Activated naive CD4-positive, alpha-beta T cell treated with Interleukin-2 at 50 U/mL for 16 hours (primary cell): ENCODE measurements at regions not wholly inside any gene's neighbourhood (a gene's known extent, or its start where the extent isn't known, plus 50 kb on each side); places are given as distances from the start of the nearest gene placed in this dataset.

Experiments
- DNase-seq: peaks from one replicate; pipeline ENCODE4 v3.0.0-alpha.2; 2020

DNA sequence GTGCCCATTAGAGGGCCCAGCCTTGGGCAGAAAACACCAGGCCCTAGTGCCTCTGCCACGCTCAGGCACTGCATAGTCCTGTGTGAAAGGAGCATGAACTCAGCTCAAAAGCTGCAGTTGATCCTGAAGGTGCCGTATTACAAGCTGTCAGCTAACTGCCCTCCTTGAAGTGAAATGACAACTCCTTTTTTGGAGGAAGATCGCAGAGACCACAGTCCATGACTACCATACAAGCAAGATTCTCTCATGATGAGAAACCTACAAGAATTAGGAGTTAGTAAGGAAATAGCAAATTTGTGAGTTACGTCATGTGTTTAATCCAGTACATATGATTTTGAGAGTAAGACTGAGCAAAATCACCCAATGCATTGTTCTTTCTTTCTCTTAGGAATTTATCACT, 513.9 kb upstream of the NR2F2 start:
- DNase-seq = no peak

DNA sequence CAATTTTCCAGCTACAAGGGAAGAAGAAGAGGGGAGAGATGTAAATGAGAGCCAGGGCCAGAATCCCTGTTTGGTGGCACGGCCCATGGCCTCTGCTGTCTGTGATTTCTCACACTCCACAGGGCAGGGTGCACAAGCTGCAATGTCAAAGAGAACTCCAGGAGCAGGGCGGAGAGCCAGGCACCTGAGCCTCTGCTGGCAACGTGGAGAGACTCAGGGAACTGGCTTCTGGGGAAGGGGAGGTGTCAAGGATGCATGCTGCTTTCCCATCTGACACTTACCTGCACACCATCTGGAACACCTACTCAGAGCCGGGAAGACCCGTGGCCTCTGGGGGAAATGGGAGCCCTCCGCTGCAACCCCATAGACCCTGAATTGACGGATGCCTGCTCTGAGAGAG, 507.5 kb upstream of the NR2F2 start:
- DNase-seq = no peak

DNA sequence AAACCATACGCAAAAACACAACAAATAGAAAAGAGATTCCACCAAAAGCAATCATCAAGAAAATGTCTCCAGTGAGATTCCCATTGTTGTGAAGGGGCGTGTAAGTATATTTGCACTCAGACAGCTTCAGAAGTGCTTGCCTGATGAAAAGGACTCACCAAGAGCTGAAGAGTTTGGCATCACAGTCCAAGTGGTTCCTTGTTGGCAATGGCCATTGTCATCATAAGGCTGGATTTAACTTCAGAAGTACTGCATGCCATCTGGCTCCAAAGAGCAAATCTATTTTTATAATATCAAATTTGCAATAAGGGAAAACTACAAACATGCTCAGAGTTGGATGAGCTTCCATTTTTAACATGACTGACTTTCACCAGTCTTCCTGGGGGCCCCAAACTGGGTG, 505.3 kb upstream of the NR2F2 start:
- no peak for DNase-seq

DNA sequence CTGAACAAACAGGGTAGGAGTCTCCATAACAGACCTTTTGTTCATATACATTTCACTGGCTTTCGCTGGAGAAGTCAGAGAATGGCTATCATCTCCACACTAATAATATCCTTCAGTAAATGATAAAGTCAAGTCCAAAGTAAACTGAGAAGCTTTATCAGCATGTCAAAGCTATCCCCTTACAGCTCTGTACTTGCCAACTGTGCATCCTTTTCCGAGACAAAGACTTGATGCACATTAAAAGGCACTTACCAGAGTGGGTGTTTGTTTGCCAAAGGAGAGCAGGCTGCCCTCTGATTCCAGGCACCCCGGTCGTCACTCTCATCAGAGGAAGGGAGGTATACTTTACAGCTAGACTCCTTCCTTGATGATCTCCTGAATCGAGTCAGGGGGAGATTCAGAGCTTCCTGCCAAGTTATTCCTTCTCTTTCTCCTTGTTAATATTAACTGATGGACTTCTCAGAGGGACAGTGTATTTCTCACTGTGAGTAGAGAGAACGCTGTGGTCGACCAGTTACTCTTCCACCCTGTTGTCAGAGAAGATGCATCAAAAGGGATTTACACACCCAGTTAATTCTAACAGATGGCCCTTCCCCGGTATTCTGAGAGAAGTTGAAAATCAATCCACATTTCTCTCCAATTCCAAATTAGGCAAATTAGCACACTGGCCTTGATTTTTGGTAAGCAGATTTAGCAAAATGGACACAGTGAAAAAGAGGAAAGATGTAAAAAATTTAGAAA, 504.7 kb upstream of the NR2F2 start:
- no peak for DNase-seq

DNA sequence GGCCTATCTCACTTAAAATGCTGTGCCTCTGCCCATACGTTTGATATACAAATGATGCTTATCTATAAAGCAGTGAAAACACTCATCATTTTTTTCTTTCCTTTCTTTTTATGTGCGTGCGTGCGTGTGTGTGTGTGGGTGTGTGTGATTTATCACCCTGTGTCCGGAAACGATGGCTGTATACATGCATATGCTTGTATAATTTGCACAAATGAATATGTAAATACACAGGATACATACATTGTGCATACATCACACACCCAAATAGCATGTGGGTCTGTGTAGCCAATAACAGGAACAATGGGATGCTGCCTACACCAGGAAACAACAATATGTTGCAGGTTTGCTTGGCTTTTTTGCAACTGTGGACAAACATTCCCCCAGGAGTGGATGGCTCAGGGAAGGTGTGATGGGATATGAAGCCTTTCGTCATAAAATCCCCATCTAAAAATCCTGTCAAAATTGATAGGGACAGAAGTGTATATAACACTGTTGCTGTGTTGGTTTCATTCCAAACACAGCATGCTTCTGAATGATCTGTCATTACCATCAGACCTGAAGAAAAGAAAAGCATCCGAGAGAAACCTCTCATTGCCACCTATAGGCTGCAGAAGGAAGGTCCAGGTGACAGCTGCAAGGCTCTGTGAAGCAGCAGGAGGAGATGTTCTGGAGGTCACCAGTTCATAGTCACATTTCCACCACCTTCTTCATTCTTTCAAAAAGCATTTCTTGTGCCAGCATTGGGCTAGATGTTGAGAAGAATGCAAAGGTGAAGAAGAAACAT, 503.9 kb upstream of the NR2F2 start:
- DNase-seq = peak; percentile 14

DNA sequence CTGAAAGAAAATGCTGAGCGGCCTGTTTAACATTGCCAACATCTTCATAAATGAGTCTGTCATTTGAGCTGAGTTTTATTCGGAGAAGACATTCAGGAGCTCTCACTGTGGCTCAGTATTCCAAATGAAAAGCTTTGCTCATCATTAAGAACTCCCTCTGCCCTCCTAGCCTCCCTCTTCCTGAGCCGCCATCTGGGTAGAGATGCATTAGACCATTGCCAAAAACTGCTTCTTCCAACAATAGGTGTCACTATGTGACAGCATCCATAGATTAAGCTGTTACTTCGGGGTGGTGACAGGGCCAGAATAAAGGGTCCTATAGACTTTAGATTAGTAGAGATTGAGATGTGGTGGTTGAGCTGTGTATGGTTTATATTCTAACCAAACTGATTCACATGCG, 501.4 kb upstream of the NR2F2 start:
- DNase-seq = no peak

DNA sequence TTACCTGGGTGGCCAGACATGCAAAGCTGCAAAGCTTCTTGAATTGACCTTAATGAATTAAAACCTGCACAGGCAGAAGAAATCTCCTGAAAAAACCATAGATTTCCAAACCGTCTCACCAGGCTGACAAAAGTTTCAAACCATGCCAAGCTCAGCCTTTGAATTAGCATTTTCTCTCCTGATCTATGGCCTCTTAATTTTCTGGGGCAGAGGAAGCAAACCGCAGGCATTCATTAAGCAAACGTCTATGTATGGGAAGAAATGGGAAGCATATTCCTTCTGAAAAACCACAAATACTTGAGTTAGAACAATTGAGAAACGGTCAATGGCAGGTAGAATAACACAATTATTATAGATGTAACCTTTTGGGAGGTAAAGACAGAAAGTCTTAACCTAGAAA, 500.2 kb upstream of the NR2F2 start:
- no peak for DNase-seq

DNA sequence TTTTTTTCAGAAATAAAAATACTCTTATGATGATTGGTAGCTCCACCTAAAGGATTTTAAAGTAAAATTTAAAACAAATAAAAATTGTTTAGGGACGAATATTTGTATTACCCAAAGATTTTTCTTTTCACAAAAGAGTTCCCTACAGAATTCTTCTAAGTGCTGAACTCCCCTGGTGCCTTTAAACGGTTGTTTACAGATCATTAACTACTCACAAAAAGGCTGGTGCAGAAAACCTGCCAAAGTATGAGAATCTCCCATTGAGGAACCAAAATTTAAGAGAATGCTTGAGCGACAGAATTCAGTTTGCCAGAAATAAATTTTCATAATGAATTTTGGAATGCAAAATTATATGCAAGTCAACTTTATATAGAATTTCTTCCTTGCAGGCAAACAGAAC, 497.8 kb upstream of the NR2F2 start:
- no peak for DNase-seq

DNA sequence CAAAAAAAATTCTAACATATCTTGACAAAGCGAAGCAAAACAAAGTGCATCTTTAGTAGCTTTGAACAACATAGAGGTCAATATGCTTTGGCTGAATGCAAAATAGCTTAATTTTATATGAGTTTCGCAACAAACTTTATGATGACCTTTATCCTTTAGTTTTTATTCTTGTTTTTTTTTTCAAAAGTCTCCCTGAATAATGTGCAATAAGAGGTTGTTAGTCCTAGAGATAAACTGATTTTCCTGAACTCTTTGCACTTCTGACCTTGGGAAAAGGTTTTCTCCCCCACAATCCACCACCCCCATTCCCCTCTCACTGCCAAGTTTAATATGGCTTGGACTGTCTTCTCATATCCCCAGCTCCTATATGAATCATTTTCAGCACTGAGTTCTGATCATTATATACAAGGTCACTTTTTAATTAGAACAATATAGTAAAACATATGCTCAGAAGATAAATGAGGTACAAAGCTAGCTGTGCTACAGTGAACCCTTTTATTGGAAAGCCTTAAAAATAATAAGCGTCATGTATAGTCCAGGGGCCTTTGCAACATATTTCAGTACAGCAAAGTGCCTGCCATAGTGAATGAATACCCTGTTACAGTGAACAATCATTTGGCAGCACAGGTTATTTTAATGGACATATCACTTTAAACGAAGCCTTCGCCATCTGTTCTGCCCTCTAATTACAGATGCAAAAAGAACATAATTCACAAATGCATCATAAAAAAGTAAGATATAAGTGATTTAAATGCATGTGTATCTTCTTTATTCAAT, 496.3 kb upstream of the NR2F2 start:
- no peak for DNase-seq

DNA sequence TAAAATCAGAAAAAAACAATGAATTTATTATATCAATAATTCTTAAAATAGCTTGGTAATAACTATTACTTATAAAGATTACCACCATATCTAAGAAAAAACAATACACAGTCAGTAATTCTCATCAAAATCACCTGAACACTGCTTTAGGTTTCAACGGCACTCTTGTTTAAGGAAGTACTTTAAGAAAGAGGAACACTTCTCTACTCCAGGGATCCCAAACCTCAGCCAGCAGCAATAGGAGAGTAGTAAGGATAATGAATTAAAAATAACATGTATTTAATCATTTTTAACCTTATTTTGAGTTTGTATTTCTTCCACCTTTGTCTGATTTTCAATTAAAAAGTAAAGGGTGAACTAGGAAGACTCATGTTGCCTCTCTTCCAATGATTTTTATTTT, 494.0 kb upstream of the NR2F2 start:
- DNase-seq = no peak

DNA sequence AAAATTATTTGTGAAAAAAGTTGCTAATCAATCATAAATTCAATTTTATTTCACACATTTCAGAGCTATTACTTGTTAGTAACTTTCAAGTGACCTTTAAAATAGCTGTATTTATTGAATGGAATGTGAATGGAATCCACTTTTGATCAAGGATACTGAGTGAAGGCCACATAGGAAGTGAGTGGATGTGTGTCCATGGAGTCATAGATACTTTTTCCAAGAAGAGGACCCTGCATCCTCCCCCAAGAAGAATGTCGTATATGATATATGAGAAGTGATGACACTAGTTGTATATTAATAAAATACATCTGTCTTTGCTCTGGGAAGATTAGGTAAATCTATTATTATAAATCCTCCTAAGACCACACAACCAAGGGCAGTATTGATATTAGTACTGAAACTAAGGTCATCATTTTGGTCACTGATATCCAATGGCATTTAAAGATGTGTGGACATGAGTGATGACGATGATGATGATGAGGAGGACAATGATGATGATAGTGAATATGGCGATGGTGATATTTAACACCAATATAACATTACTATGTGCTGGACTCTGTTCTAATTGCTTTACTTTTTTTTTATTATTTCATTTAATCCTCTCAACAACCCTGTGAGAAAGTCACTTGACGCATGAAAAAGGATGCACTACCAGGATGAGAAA, 493.0 kb upstream of the NR2F2 start:
- no peak for DNase-seq

DNA sequence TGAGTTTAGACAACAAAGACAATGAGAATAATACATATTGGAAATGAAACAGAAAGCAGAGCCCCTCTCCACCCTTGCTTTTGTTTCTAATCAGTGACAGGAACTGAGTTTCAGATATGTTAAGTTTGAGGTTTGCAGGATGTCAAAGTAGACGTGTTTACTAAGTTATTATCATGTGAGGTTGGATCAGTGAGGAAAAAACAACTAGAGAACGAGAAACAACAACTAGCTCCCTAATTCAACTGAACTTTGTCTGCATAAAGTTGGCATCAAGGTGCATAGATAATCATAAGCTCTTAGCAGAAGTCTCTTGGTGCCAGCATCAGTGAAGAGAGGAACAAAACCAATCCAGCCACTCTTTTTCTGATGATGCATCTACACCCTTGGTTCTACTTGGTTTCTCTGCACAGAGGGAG, 491.1 kb upstream of the NR2F2 start:
- DNase-seq = no peak

DNA sequence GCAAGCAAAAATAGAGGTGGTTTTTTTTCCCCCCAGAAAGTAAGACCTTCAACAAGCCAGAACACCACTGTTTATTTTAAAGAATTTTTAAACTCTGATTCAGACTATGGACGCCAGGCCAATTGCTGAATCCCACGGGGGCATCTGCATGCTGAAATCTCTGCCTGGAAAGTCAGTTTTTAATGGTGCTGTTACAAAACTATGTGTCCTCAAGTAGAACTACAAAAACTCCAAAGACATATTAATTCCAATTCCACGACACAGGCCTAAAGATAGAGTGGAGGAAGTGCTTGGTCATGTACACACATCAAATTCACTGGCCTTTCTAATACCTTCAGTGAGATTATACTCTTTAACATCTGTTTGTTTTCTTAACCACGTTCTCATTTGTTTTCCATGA, 490.5 kb upstream of the NR2F2 start:
- no peak for DNase-seq

DNA sequence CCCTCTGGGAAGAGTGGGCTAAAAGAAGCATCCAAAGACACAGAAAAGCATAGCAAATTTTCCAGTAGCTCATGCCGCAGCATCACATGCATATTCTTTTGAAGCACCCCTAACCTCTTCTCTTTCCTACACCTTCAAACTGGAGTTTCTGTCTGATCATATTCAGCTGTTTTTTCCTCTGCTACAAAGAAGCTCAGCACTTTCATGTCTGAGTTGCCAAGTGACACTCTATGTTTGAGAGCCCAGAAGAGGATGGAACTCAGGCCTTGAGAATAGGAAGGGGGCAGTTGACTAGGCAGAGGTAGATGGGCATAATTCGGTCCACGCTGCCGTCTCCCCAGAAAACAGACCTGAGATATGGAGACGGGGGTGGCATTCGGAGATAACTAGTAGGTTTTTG, 489.6 kb upstream of the NR2F2 start:
- no peak for DNase-seq

DNA sequence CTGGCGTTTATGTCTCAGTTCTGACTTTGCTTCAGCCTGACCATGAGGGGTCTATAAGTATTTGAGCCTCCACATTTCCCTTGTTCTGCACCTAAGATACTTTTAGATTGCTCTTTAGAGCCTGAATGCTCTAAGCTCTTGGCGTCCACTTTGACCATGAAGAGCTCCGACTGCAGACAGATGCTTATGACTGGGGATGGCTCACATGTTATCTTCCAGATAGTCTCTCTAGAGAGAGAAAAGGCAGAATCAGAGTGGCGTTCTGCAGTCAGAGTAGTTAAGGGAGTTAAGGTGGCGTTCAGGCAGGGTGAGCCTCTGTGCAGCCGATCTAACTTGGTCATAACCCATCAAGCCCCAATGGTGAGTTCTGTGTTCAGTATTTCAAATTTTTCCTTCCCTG, 487.9 kb upstream of the NR2F2 start:
- DNase-seq = no peak

DNA sequence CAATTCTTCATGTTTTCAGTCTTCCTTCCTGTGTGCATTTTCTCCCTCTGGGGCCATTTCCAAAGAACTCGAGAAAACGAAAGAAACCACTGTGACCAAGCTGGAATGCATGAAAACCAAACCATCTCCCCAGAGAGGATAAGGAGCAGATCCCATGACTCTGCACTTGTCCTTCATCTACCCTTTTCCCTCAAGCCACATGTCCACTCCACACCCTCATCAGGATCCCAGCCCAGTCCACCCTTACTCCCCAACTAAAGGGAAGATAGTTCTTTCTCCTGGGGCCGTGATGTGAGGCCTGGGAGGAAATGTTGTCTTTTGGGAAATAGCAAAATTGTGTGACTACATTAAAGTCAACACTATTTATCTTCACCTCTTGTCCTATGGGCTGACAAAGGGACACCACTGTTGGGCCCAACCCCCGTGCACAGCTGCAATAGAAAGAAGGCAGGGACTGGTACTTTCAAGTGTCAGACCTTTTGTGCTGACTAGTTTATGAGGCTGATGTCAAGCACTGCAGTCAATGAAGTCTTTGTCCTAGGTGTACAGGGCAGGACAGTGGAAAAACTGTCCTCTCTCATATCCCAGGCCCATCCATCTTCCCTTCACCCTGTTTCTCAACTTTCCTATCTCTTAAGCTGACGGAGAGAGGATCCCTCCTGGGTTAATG, 487.1 kb upstream of the NR2F2 start:
- DNase-seq = no peak

DNA sequence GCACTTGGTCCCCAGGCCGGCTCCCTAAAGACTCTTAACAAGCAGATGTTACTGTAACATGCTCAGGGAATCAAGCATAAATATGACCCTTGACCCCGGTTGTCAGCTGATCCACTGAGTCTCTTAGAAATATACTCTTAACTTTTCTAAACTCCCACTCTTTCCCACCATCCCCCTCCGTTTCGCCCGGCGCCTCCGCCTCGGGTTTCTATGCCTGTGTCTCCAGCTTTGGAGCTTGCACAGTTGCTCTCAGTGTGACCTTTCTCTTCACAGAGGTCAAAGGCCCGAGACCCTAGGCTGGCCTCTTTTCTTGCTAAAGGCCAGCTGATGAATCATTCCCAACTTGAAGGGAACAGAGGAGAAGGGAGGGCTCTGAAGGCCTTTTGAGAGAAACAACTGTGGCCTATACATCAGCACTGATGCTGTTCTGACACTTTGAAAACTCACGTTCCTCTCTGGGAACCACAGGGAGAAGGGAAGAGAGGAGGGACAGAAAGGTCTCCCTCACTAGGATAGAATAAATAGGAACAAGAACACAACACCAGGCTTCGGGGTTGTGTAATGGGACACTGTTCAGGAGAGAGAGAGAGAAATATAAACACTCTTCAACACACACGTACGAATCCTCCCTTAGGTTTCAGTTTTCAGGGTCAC, 484.5 kb upstream of the NR2F2 start:
- DNase-seq = no peak

DNA sequence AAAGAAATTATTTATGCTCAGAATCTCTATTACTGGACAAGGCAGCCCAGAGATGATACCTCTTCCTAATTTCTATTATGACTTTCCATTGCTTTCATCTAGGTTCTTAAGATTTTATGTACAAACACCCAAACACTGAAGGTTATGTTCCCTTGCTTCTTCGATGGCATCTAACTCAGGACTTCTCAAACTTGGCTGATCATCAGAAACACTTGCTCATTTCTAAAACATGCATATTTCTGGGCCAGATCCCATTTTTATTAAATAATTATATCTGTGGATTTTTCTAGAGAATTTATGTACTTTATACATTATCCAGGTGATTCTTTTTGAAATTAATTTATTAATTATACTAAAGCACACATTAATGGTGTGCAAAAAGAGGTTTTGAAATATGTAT, 482.4 kb upstream of the NR2F2 start:
- DNase-seq = no peak

DNA sequence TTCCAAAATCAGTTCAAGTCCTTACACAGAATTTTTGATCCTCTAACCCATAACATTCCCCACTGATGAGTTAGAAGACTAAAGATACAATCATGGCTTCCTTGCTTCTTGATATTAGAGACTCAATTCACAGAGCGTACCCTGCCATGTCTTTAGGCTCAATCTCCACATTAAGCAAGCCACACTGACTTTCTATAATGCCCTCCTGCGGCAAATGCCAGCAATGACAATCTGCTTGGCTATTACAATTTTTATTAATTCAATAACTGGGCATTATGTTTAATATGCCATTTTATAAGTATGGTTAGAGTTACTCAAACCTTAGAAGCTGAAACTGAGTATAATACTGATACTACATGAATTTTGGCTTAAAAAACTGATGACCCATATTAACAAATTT, 479.7 kb upstream of the NR2F2 start:
- DNase-seq = no peak

DNA sequence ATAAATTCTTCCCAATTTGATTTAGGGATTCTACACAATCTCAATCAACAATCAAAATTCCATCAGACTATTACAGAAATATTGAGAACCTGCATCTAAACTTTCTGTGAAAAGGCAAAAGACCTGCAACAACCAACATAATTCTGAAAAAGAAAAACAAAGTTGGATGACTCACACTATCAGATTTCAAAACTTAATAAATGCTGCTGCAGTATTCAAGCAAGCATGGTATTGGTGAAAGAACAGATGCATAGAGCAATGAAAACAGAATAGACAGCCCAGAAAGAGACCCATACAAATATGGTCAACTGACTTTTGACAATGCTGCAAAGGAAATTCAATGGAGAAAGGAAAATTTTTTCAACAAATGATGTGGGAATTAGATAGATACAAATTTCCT, 477.1 kb upstream of the NR2F2 start:
- no peak for DNase-seq

DNA sequence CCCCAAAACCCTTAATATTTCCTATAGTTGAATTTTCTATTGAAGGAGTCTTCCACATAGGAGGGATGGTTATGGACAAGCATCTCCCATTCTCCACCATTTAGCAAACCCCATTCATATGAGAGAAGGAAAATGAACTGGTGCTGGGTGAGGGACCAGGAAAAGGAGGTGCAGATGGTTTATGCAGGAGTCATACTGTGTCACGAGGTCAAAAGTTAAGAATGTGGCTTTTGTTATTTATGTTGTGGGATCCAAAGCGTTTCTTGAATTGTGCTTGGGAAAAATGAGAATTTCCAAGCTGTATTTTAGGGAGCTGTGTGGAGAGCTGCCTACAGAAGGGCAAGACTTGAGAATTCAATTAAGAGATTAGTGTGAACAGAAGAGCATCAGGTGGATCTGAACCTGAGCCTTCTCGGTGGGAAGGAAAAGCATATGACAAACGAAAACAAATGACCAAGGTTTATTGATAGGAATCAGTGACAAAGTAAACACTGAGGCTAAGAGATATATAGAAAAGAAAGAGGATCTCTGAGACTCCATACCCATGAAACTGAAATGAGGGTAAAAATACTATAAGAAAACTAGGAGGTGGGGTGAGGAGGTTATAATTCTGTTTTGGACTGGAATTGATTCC, 473.3 kb upstream of the NR2F2 start:
- no peak for DNase-seq

DNA sequence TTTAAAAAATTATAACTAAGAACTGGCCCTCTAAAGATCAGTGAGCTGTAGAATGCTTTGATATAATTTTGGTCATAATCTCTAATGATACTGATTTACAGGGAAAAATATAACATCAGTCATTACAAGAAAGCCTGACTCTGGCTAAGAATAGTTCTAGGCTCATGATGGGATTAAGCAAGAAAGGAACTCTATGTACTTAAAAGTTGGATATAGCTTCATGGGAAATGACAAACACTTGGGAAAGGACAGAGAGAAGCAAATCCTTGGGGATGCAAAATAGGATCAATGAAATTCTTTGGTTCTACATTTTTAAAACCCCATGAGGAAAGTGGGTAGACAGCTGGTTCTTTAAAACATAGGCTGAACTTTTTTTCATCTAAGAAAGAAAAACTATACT, 472.7 kb upstream of the NR2F2 start:
- no peak for DNase-seq
